Adrenal gland (tissue), 5 donors: ENCODE measurements at regions not wholly inside any gene's neighbourhood (a gene's known extent, or its start where the extent isn't known, plus 50 kb on each side); places are given as distances from the start of the nearest gene placed in this dataset.
"Not testable (repeated sequence)": the region's sequence is repeated elsewhere in the genome, so short reads cannot be mapped to it uniquely, and the experiment has no call there.

ENCODE experiments used
- CTCF ChIP-seq, 6 experiments: fragments of 450-650 bp in 4 of 6; fragments of 200-600 bp in 2 of 6; sonication (generic) in 1 of 6; IDR thresholded peaks; 1 replicate in 5 of 6; 2 replicates in 1 of 6; pipeline versions ENCODE4 v1.5.1 to v1.8.0; 2016 to 2021; ENCODE audit warnings: antibody characterized with exemption in 6 of 6, mild to moderate bottlenecking in 2 of 6, moderate library complexity in 1 of 6
- POLR2A ChIP-seq, 2 donors: fragments of 450-650 bp; IDR thresholded peaks; one replicate each; pipeline ENCODE4 v1.6.1; 2017; ENCODE audit warnings: antibody characterized with exemption in 2 of 2, mild to moderate bottlenecking in 2 of 2, moderate library complexity in 1 of 2
- donor health status: DM: no; HTN: no; CAD: no.

GRCh38 chr14:19311023-19311422 lies 123.1 kb downstream of the POTEG start:
- TF ChIP-seq CTCF, POLR2A (IDR thresholded peaks at IDR 0.05): not testable (repeated sequence)
